ENCODE measurements at regions not wholly inside any gene's neighbourhood (a gene's known extent, or its start where the extent isn't known, plus 50 kb on each side); places are given as distances from the start of the nearest gene placed in this dataset.

DNA sequence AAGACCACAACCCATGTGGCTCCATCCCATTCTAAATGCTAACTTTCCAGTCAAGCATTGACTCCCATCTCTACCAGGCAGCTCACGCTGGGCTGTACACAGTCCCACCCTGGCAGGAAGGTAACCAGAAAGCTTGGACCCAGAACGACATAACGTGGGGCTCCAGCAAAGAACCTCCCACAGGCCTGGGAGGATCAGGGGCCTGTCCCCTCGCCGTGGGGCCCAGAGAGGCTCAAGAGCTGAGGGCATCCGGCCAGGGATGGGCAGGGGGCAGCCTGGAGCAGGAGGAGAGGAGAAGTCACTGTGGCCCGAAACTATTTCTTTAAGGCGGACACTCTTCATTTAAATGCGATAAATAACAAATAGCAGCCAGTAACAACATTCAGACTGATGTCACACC, 169.9 kb downstream of the SHANK2 start:
- H3K4me3 ChIP-seq (ENCODE audit: low read depth, low read length): no peak overlapping the region
- no peak for TF ChIP-seq CTCF (IDR thresholded peaks at IDR 0.05; ENCODE audit: insufficient read depth, low read depth, low read length, missing control alignments)
- DNase-seq (ENCODE audit: low read depth): no peak

- no peak for DNase-seq (ENCODE audit: low read depth)
- H3K4me3 ChIP-seq (ENCODE audit: low read depth, low read length): no peak overlapping the region
- no peak for TF ChIP-seq CTCF (IDR thresholded peaks at IDR 0.05; ENCODE audit: insufficient read depth, low read depth, low read length, missing control alignments)
Observed at GRCh38 chr11:71081704-71082230, 170.6 kb downstream of the SHANK2 start.

GRCh38 chr11:71080239-71081097, 171.9 kb downstream of the SHANK2 start:
- H3K4me3 ChIP-seq (ENCODE audit: low read depth, low read length): no peak overlapping the region
- peak; percentile 72 for TF ChIP-seq CTCF (IDR thresholded peaks at IDR 0.05; ENCODE audit: insufficient read depth, low read depth, low read length, missing control alignments)
- DNase-seq (ENCODE audit: low read depth): peak; percentile 82

- no peak overlapping the region for H3K4me3 ChIP-seq (ENCODE audit: low read depth, low read length)
- no peak for TF ChIP-seq CTCF (IDR thresholded peaks at IDR 0.05; ENCODE audit: insufficient read depth, low read depth, low read length, missing control alignments)
- no peak for DNase-seq (ENCODE audit: low read depth)
Observed at GRCh38 chr11:71079795-71080194, 172.6 kb downstream of the SHANK2 start.

- no peak overlapping the region for H3K4me3 ChIP-seq (ENCODE audit: low read depth, low read length)
- DNase-seq (ENCODE audit: low read depth): no peak
- no peak for TF ChIP-seq CTCF (IDR thresholded peaks at IDR 0.05; ENCODE audit: insufficient read depth, low read depth, low read length, missing control alignments)
Observed at GRCh38 chr11:71078482-71078881, 173.9 kb downstream of the SHANK2 start.

DNA sequence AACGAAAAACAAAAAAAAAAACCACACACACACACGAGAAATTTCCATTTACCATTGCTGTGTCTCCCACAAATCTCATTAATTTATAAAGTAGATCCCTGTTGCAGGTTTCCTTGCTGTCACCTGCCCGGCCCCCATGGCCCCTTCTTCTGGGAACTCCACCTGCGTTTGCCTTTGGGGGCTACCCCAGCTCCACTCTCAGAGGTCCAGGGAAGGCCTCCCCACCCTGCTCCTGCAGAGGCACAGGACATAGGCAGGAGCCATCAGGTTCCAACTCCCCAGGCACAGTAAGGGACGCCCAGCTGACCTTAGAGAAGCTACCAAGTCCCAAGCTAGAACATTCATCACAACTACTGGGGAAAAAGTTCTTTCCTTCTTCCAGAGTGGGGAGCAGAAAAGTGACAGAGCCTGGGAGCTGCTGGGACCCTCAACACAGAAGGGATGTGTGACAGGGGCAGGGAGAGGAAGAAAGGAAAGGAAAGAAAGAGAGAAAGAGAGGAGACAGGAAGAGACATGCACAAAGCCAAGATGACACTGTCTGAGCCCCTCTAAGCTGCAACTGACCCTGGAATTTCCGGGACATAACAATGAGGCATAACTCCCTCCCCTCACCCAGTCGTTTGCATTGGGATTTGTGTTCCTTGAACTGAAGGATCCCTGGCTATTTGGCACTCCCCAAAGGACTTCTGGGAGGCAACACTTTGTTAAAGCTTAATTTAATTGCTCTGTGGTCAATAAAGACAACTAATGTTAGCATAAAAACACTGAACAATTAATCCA, 175.7 kb downstream of the SHANK2 start:
- H3K4me3 ChIP-seq (ENCODE audit: low read depth, low read length): no peak overlapping the region
- TF ChIP-seq CTCF (IDR thresholded peaks at IDR 0.05; ENCODE audit: insufficient read depth, low read depth, low read length, missing control alignments): no peak
- no peak for DNase-seq (ENCODE audit: low read depth)
